ENCODE measurements at regions not wholly inside any gene's neighbourhood (a gene's known extent, or its start where the extent isn't known, plus 50 kb on each side); places are given as distances from the start of the nearest gene placed in this dataset.

- Histone ChIP-seq H3K27me3 (ENCODE audit: insufficient read depth, low read depth, low read length) (no peaks in the 10 kb centered on the region), H3F3A (ENCODE audit: insufficient read depth, low read length, poor library complexity, severe bottlenecking) (no peaks in the 10 kb centered on the region), H3K36me3 (ENCODE audit: insufficient read depth, low read length) (no peaks in the 10 kb centered on the region), H3K9me3 (ENCODE audit: low read length) (no peaks in the 10 kb centered on the region), H3K9me2 (ENCODE audit: insufficient read depth, low read length) (no peaks in the 10 kb centered on the region), H2AFZ (ENCODE audit: low read depth, low read length) (no peak overlapping the region), H3K4me2 (ENCODE audit: low read length) (no peak overlapping the region), H3K79me2 (replicated peaks; ENCODE audit: insufficient read depth, low read length) (no peaks in the 10 kb centered on the region), H3K27ac (ENCODE audit: low read length) (no peak overlapping the region), H4K20me1 (ENCODE audit: insufficient read depth) (no peaks in the 10 kb centered on the region), H3K9ac (ENCODE audit: low read length) (no peak overlapping the region), H3K4me3 (ENCODE audit: low read length) (no peak overlapping the region)
- TF ChIP-seq, protein P1, sequence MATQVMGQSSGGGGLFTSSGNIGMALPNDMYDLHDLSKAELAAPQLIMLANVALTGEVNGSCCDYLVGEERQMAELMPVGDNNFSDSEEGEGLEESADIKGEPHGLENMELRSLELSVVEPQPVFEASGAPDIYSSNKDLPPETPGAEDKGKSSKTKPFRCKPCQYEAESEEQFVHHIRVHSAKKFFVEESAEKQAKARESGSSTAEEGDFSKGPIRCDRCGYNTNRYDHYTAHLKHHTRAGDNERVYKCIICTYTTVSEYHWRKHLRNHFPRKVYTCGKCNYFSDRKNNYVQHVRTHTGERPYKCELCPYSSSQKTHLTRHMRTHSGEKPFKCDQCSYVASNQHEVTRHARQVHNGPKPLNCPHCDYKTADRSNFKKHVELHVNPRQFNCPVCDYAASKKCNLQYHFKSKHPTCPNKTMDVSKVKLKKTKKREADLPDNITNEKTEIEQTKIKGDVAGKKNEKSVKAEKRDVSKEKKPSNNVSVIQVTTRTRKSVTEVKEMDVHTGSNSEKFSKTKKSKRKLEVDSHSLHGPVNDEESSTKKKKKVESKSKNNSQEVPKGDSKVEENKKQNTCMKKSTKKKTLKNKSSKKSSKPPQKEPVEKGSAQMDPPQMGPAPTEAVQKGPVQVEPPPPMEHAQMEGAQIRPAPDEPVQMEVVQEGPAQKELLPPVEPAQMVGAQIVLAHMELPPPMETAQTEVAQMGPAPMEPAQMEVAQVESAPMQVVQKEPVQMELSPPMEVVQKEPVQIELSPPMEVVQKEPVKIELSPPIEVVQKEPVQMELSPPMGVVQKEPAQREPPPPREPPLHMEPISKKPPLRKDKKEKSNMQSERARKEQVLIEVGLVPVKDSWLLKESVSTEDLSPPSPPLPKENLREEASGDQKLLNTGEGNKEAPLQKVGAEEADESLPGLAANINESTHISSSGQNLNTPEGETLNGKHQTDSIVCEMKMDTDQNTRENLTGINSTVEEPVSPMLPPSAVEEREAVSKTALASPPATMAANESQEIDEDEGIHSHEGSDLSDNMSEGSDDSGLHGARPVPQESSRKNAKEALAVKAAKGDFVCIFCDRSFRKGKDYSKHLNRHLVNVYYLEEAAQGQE (IDR thresholded peaks at IDR 0.05; ENCODE audit: borderline replicate concordance): no peak
- TF ChIP-seq TAF1 (IDR thresholded peaks at IDR 0.05; ENCODE audit: low read depth) (no peak), RAD21 (conservative IDR thresholded peaks at IDR 0.05) (no peak), POLR2AphosphoS5 (IDR thresholded peaks at IDR 0.05) (no peak), EP300 (conservative IDR thresholded peaks at IDR 0.05; ENCODE audit: poor library complexity, severe bottlenecking) (no peak), EZH2 (IDR thresholded peaks at IDR 0.05; ENCODE audit: borderline replicate concordance, insufficient read depth, low read length, poor library complexity, severe bottlenecking) (no peak)
- TF ChIP-seq, protein P2, sequence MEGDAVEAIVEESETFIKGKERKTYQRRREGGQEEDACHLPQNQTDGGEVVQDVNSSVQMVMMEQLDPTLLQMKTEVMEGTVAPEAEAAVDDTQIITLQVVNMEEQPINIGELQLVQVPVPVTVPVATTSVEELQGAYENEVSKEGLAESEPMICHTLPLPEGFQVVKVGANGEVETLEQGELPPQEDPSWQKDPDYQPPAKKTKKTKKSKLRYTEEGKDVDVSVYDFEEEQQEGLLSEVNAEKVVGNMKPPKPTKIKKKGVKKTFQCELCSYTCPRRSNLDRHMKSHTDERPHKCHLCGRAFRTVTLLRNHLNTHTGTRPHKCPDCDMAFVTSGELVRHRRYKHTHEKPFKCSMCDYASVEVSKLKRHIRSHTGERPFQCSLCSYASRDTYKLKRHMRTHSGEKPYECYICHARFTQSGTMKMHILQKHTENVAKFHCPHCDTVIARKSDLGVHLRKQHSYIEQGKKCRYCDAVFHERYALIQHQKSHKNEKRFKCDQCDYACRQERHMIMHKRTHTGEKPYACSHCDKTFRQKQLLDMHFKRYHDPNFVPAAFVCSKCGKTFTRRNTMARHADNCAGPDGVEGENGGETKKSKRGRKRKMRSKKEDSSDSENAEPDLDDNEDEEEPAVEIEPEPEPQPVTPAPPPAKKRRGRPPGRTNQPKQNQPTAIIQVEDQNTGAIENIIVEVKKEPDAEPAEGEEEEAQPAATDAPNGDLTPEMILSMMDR (IDR thresholded peaks at IDR 0.05; ENCODE audit: poor library complexity, severe bottlenecking): no peak
Measured at GRCh38 chr2:107407974-107408373, 418.7 kb upstream of the RGPD4 start.

- Histone ChIP-seq H3K36me3 (ENCODE audit: insufficient read depth, low read length) (no peaks in the 10 kb centered on the region), H3K9ac (ENCODE audit: low read length) (no peak overlapping the region), H3K79me2 (replicated peaks; ENCODE audit: insufficient read depth, low read length) (no peaks in the 10 kb centered on the region), H2AFZ (ENCODE audit: low read depth, low read length) (no peak overlapping the region), H3K4me2 (ENCODE audit: low read length) (no peak overlapping the region), H3K4me3 (ENCODE audit: low read length) (no peak overlapping the region), H3K9me2 (ENCODE audit: insufficient read depth, low read length) (no peaks in the 10 kb centered on the region), H3K9me3 (ENCODE audit: low read length) (no peaks in the 10 kb centered on the region), H4K20me1 (ENCODE audit: insufficient read depth) (no peaks in the 10 kb centered on the region), H3F3A (ENCODE audit: insufficient read depth, low read length, poor library complexity, severe bottlenecking) (no peaks in the 10 kb centered on the region), H3K27ac (ENCODE audit: low read length) (no peak overlapping the region), H3K27me3 (ENCODE audit: insufficient read depth, low read depth, low read length) (no peaks in the 10 kb centered on the region)
- no peak for TF ChIP-seq POLR2AphosphoS5 (IDR thresholded peaks at IDR 0.05)
- TF ChIP-seq SMC3 (conservative IDR thresholded peaks at IDR 0.05; ENCODE audit: poor library complexity): no peak
- TF ChIP-seq RAD21 (conservative IDR thresholded peaks at IDR 0.05): no peak
- TF ChIP-seq TAF1 (IDR thresholded peaks at IDR 0.05; ENCODE audit: low read depth): no peak
- TF ChIP-seq, protein P2 (IDR thresholded peaks at IDR 0.05; ENCODE audit: poor library complexity, severe bottlenecking): no peak
- TF ChIP-seq EP300 (conservative IDR thresholded peaks at IDR 0.05; ENCODE audit: poor library complexity, severe bottlenecking): no peak
- no peak for TF ChIP-seq EZH2 (IDR thresholded peaks at IDR 0.05; ENCODE audit: borderline replicate concordance, insufficient read depth, low read length, poor library complexity, severe bottlenecking)
- TF ChIP-seq, protein P1 (IDR thresholded peaks at IDR 0.05; ENCODE audit: borderline replicate concordance): no peak
- TF ChIP-seq MXI1 (conservative IDR thresholded peaks at IDR 0.05; ENCODE audit: poor library complexity, severe bottlenecking): no peak
Measured at GRCh38 chr2:107411267-107411666, 415.4 kb upstream of the RGPD4 start.
